SK-N-SH (cell line): ENCODE measurements at regions not wholly inside any gene's neighbourhood (a gene's known extent, or its start where the extent isn't known, plus 50 kb on each side); places are given as distances from the start of the nearest gene placed in this dataset.
"Not testable (repeated sequence)": the region's sequence is repeated elsewhere in the genome, so short reads cannot be mapped to it uniquely, and the experiment has no call there.

Experiments used
- EP300 ChIP-seq, 2 experiments: IDR thresholded peaks; 2 replicates each; pipeline versions ENCODE4 v1.4.0 to v1.6.1; 2012; ENCODE audit warnings: borderline replicate concordance in 1 of 2, low read depth in 1 of 2, low read length in 1 of 2
- EZH2phosphoT487 ChIP-seq: fragments of 200-600 bp; sonication (generic); IDR thresholded peaks from 2 replicates; pipeline ENCODE4 v1.6.1; 2017; ENCODE audit warnings: low read depth, mixed run types, mild to moderate bottlenecking, antibody characterized with exemption, moderate library complexity, borderline replicate concordance
- FOSL2 ChIP-seq: IDR thresholded peaks from 2 replicates; pipeline ENCODE4 v1.4.0; 2012; ENCODE audit warnings: low read depth, mild to moderate bottlenecking, moderate library complexity, borderline replicate concordance
- POLR2AphosphoS5 ChIP-seq: IDR thresholded peaks from 2 replicates; pipeline ENCODE4 v1.6.1; 2012; ENCODE audit warnings: low read depth, low read length
- RFX5 ChIP-seq: IDR thresholded peaks from 2 replicates; pipeline ENCODE4 v1.6.1; 2012; ENCODE audit warnings: mild to moderate bottlenecking, improper control_type of control experiment, low read length
- TCF12 ChIP-seq: IDR thresholded peaks from 2 replicates; pipeline ENCODE4 v1.4.0; 2012
- TEAD4 ChIP-seq: IDR thresholded peaks from 2 replicates; pipeline ENCODE4 v1.4.0; 2012; ENCODE audit warnings: mild to moderate bottlenecking, borderline replicate concordance; ENCODE audit not compliant: insufficient read depth
- TF ChIP-seq, protein P1 (sequence below): fragments of 150-350 bp; IDR thresholded peaks from 2 replicates; pipeline ENCODE4 v1.6.1; 2017; ENCODE audit warnings: antibody characterized with exemption, low read length, low read depth, borderline replicate concordance
- TF ChIP-seq, protein P2 (sequence below): fragments of 200-600 bp; sonication (generic); IDR thresholded peaks from 2 replicates; pipeline ENCODE4 v1.6.1; 2017; ENCODE audit warnings: antibody characterized with exemption, mild to moderate bottlenecking, moderate library complexity

DNA sequence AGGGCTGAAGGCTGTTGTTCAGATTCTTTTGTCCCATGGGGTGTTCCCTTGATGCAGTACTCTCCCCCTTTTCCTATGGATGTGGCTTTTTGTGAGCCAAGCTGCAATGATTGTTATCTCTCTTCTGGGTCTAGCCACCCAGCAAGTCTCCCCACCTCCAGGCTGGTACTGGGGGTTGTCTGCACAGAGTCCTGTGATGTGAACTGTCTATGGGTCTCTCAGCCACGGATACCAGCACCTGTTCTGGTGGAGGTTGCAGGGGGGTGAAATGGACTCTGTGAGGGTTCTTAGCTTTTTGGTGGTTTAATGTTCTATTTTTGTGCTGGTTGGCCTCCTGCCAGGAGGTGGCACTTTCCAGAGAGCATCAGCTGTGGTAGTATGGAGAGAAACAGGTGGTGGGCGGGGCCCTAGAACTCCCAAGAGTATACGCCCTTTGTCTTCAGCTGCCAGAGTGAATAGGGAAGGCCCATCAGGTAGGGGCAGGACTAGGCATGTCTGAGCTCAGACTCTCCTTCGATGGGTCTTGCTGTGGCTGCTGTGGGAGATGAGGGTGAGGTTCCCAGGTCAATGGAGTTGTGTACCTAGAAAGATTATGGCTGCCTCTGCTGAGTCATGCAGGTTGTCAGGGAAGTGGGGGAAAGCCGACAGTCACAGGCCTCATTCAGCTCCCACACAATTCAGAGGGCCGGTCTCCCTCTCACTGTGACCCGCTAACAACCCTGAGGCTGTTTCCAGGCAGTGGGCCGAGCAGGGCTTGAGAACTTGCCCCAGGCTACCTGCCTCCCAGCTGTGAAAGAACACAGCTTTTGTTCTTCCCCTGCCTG lies 87.4 kb downstream of the DLEU7 start:
- TF ChIP-seq EP300 (IDR thresholded peaks at IDR 0.05; ENCODE audit: borderline replicate concordance in 1 of 2, low read depth in 1 of 2, low read length in 1 of 2); POLR2AphosphoS5; EZH2phosphoT487; RFX5; TCF12; TEAD4; FOSL2: not testable (repeated sequence)
- TF ChIP-seq, protein P1, sequence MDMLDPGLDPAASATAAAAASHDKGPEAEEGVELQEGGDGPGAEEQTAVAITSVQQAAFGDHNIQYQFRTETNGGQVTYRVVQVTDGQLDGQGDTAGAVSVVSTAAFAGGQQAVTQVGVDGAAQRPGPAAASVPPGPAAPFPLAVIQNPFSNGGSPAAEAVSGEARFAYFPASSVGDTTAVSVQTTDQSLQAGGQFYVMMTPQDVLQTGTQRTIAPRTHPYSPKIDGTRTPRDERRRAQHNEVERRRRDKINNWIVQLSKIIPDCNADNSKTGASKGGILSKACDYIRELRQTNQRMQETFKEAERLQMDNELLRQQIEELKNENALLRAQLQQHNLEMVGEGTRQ = not testable (repeated sequence)
- TF ChIP-seq, protein P2, sequence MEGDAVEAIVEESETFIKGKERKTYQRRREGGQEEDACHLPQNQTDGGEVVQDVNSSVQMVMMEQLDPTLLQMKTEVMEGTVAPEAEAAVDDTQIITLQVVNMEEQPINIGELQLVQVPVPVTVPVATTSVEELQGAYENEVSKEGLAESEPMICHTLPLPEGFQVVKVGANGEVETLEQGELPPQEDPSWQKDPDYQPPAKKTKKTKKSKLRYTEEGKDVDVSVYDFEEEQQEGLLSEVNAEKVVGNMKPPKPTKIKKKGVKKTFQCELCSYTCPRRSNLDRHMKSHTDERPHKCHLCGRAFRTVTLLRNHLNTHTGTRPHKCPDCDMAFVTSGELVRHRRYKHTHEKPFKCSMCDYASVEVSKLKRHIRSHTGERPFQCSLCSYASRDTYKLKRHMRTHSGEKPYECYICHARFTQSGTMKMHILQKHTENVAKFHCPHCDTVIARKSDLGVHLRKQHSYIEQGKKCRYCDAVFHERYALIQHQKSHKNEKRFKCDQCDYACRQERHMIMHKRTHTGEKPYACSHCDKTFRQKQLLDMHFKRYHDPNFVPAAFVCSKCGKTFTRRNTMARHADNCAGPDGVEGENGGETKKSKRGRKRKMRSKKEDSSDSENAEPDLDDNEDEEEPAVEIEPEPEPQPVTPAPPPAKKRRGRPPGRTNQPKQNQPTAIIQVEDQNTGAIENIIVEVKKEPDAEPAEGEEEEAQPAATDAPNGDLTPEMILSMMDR = not testable (repeated sequence)
